GM21390 (cell line): ENCODE measurements at regions not wholly inside any gene's neighbourhood (a gene's known extent, or its start where the extent isn't known, plus 50 kb on each side); places are given as distances from the start of the nearest gene placed in this dataset.

Experiments used
- ATAC-seq: cut with Tn5 transposase; IDR thresholded peaks from one replicate; pipeline ENCODE4 v1.9.1; 2021; ENCODE audit not compliant: unreplicated experiment

DNA sequence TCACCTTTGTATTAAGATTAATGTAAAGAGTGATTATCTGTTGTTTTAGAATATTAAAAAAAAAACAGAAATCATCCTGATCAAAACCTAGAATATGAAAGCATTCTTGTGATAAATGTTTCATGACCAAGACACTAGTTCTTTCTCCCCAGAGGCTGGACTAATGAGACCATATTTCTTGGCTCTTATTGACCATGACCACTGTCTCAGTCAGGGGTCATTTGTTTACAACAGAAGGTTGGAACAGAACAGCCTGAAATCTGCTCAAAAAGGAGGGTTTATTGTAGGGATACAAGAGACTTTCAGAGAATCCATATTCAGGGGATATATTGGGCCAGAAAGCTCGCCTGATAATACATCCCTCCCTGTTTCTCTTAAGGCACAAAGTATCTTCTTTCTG lies 87.7 kb downstream of the TMEM30B start:
- ATAC-seq: no peak

DNA sequence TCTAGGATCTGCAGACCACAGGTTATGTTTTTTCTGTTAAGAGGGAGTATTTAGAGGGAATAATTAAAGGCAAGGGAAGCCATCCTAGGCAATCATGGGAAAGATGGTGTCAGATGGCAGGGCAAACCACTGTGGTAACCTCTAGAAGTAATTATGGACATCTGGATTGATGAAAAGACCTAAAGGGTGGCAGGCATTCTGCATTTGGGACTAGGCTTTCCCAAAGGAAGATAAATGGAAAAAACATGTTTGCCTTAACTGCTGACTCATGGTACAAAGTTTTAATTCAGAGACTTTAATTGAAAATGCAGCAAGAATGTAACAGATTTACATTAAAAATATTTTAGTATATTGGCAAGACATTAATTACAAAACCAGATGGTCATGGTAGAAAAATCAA lies 88.1 kb downstream of the TMEM30B start:
- ATAC-seq: no peak

DNA sequence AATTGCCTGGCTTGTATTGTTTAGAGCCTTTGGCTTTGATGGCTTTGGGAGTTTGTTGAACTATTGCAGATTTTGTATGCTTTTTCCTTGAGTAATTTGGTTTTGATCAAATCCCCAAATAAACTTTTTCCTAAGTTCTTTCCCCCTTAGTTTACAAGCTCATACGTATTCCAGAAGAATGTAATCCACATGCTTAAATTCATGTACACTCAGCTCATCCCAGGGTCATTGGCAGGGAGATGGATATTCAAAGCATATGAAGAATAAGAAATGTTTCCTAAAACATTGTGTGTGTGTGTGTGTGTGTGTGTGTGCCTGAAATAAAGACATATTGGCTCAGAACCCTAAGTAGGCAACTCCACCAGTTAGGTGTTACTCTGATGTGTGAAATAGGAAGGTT lies 89.4 kb downstream of the TMEM30B start:
- no peak for ATAC-seq

GRCh38 chr14:61190341-61190740 lies 90.8 kb downstream of the TMEM30B start:
- no peak for ATAC-seq

- ATAC-seq: peak; percentile 64
Measured at GRCh38 chr14:61188978-61189808, 91.9 kb downstream of the TMEM30B start.

DNA sequence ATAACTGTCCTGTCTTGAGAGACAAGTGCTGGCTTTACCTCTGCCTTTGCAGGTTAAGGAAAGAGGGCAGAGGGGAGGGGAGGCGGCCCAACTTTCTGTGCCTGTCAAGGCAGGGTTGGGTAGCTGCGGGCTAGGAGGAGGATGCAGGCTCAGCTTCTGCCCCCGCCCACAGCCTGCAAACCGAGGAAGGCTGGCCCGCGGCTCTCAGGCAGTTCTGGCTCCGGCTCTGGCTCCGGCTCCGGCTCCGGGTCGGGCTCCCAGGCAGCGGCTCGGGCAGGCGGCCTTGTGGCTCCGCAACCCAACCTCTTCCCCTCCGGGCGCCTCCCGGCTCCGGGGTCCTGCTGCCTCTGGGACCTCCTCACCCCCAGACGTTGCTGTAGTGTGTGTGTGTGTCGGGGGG lies 92.9 kb downstream of the TMEM30B start:
- no peak for ATAC-seq

GRCh38 chr14:61187196-61187905 lies 93.8 kb downstream of the TMEM30B start:
- no peak for ATAC-seq

DNA sequence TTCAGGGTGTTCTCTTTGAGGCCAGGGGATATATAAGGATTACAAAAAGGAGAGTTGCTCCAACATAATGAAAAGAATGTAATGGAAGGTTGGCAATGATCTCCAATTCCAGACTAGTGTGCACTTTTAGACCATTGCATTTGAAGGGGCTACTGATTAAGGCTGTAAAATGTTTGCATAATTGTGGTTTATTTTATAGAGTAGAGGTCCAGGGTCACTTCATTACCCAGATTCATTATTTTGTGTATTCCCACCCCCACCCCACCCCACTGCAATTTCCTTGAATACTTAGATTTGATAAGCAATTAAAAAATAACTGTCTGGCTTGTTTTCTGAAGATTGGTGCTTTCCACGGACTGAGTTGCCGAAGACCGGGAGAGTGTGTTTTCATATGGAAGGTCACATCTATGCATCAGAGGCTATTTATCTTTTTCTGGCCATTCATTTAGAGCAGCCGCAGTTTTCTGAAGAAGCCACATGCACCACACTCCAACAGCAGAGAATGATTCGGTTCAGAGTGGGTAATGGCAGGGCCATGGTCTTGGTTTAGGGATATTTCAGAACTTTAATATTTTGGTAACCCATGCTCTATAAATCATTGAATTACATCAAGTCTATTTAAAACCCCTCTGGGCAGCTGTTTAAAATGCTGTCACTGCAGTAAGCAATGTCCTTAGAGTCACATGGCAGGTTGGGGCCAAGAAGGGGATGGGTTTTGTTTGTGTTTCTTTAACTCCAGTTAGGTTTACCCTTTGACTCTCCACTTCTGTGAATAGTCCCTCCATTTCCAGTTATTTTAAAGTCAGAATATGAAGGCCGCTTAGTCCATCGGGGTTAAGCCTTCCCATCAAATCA lies 94.6 kb downstream of the TMEM30B start:
- no peak for ATAC-seq

GRCh38 chr14:61185534-61185933 lies 95.6 kb downstream of the TMEM30B start:
- ATAC-seq: no peak

DNA sequence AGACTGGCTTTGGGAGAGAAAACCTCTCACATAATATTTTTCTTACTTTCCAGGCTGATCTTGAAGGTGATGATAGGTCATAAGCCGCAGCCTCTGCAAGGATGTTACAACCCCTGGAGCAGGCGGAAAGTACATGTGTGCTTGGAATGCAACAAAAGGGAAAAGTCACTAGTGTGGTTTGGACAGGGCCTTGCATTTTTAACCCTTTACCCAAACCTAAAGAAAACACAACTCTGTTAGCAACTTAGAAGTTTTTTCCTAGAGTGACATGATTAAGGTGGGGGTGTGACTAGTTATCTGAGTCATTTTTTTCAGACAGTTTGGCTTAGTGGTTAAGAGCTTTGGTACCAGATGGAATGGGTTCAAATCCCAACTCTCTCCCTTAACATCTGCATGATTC lies 97.0 kb downstream of the TMEM30B start:
- ATAC-seq: no peak

- no peak for ATAC-seq
Measured at GRCh38 chr14:61183196-61183885, 97.8 kb downstream of the TMEM30B start.

- no peak for ATAC-seq
Measured at GRCh38 chr14:61179796-61180398, 101.2 kb downstream of the TMEM30B start.

DNA sequence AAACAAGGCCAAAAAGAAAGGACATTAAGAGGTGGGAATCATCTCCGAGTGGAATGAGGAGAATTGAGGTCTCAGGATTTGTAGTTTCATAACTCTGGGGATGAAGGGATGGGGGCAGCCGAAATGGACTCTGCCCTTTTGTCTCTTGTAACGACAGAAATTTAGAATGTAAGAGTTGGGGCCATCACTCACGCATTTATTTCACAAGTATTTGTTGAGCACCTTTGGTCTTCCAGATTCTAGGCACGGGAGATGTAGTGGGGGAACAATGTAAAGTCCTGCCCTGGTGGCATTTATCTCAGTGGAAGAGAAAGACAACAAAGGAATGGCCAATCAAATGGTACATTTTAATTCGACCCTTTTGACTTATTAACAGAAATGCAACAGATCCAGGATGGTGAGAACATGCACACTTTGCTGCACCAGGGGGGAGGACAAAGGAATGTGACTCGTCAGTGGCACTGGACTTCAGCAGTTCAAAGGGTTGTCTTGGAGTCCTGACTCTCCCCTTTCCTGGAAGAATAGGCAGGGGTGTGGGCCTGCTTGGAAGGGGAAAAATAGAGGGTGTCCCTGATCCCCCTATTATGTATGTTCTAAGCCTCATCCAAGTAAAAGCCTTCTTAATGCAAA lies 102.0 kb downstream of the TMEM30B start:
- no peak for ATAC-seq

DNA sequence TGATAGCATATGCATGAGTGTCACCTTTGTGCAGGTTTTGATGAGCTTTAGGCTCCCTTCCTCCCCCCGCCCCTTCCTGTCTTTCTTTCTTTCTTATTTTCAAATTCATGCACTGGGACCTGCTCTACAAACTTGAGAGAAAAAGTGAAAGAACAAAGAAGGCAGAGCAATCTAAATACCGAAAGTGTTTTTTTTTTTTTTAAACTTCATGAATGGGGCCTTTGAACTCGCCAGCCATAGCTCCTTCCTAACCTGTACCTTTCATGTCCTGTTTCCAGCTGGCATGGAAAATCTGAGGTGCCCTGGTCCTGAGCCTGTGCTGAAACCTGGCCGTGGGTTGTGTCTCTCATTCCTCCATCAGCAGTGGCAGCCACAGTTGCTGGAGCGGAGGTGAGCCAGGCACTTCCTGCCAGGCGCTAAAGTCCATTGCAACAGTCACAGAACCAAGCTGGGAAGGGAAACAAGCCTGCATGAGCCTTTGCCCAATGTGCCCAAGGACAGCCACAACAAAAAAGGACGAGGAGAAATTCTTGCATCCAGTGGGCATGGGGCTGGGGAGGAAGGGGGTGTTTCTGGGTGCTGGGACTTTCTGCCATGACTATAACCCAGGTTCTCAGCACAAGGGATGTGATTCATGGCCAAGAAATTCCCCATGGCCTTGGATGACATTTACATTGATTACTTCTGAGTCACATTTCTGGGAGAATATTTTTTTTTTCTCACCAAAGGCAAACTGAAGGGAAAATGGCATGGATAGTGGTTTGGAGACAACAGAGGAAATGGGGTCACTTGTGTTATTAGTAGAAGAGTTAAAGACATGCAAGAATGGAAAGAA lies 102.7 kb downstream of the TMEM30B start:
- ATAC-seq: no peak

DNA sequence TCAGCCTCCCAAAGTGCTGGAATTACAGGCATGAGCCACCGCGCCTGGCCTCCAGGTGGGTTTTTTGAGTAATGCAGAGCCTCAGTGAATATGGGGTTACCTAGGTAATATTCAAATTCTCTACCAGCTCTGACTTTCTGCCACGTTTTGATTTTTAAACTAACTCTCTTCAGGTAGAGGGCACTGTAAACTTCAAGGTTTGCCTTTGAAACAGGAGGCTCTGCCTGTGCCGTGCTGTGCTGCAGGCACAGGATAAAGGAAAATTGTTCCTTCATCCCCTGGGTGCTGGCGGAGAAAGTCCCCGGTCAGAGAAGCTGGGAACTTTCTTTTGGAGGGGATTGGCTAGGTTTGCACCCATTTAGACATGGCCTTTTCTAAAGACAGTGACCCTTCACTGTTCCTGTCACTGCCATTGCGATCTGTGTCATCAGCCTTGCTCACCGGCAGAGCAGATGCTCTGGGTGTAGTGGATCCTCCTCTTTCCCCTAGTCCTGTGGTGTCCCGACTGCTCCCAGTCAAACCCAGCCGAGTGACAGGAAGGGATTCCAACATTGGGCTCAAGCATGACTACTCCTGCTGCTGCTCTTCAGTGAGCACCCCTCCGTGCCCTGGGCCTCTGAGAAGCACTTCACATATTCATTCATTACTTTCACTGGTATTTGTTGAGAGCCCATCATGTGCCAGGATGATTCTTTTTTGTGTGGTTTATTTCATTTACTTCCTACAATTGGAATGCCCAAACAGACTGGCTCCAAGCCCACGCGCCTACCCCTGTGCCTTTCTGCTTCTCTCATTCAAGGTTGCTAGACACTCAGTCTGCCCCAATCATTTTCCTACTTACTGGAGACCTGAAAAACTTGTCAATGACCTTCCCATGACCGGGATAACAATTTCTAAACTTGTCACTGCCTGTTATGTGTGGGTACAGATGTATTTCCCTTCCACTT lies 103.6 kb downstream of the TMEM30B start:
- no peak for ATAC-seq

GRCh38 chr14:61176686-61177085 lies 104.5 kb downstream of the TMEM30B start:
- no peak for ATAC-seq

DNA sequence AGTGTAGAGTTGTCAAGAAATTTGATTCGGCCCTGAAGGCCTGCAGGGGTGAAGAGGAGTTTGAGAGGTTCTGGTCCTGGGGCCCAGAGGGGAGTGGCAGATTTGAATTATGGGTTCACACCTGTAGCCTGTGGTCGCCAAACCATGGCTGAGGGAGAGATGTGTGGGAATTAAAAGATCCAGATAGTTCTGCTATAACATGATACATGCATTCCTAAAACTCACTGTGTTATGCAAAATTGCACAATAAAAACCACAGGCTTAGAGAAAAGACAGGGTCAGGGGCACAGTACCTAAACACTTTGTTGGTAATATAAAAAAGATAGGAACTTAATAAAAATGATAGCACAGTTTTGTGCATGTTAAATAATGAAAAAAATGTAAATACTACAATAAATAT lies 106.2 kb downstream of the TMEM30B start:
- ATAC-seq: no peak

DNA sequence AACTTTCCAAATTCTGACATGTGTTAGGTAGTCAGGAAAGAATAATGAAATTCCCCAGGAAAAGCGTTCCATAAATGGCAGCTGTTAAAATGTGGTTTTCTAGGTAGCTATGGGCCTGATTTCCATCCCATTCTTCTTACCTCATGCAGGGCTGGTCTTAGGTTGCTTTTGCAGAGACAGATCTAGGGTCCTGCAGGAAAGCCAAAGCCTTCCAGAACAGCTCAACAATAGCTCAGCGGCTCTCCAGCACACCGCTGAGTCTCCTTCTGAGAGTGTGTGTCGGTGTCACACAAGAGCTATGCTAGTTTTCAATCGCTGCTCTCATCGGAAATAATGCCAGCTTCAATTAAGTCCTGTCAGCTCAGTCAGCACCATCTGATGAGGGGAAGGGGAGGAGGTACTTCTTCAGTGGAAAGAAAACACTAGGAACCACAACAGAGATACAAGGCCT lies 106.7 kb downstream of the TMEM30B start:
- no peak for ATAC-seq
